ENCODE measurements at regions not wholly inside any gene's neighbourhood (a gene's known extent, or its start where the extent isn't known, plus 50 kb on each side); places are given as distances from the start of the nearest gene placed in this dataset.
"Not testable (repeated sequence)": the region's sequence is repeated elsewhere in the genome, so short reads cannot be mapped to it uniquely, and the experiment has no call there.

GRCh38 chr2:63743982-63744966, 97.4 kb upstream of the UGP2 start:
- no peak for DNase-seq
- WGBS, 5 donors: 66 to 84% (median 77%) methylated on average over 6 of the region's 6 CpGs
- no peaks in the 10 kb centered on the region for H3K27me3 ChIP-seq (replicated peaks in 1 of 7)
- no peak overlapping the region for H3K4me3 ChIP-seq
- intact Hi-C loops (cut with DNase I; ENCODE audit: low total_unique reads): no loop called here
- H3K36me3 ChIP-seq: no peaks in the 10 kb centered on the region
- peaks cover 0 to 17% (median 12%) of the 10 kb centered on the region in 8 donors for H3K9me3 ChIP-seq
- TF ChIP-seq CTCF (IDR thresholded peaks at IDR 0.05 in 8 of 11, conservative IDR thresholded peaks at IDR 0.05 in 3 of 11): no peak
- TF ChIP-seq POLR2AphosphoS5 (IDR thresholded peaks at IDR 0.05): no peak
- TF ChIP-seq POLR2A (IDR thresholded peaks at IDR 0.05): no peak
- no peak overlapping the region for H3K27ac ChIP-seq
- peaks cover 0 to 7% (median 0%) of the 10 kb centered on the region in 6 donors for H3K4me1 ChIP-seq

- H3K27ac ChIP-seq; H3K4me1 ChIP-seq; H3K27me3 ChIP-seq (replicated peaks in 1 of 7); DNase-seq; H3K4me3 ChIP-seq; H3K36me3 ChIP-seq; intact Hi-C loops (cut with DNase I; ENCODE audit: low total_unique reads): not testable (repeated sequence)
- WGBS, 5 donors: 86 to 96% (median 92%) methylated on average over 8 of the region's 8 CpGs
- H3K9me3 ChIP-seq: peaks cover 0 to 16% (median 12%) of the 10 kb centered on the region in 8 donors
These were observed 95.1 kb upstream of the UGP2 start for GRCh38 chr2:63746548-63746947.

- TF ChIP-seq CTCF (IDR thresholded peaks at IDR 0.05 in 8 of 11, conservative IDR thresholded peaks at IDR 0.05 in 3 of 11) (no peak), POLR2A (IDR thresholded peaks at IDR 0.05) (no peak), POLR2AphosphoS5 (IDR thresholded peaks at IDR 0.05) (no peak)
- WGBS, 5 donors: 92 to 99% (median 98%) methylated on average over 3 of the region's 3 CpGs
- no peak overlapping the region for H3K4me3 ChIP-seq
- no peak overlapping the region for H3K27ac ChIP-seq
- no peak for DNase-seq
- peaks cover 0 to 8% (median 0%) of the 10 kb centered on the region in 6 donors for H3K4me1 ChIP-seq
- no peaks in the 10 kb centered on the region for H3K27me3 ChIP-seq (replicated peaks in 1 of 7)
- intact Hi-C loops (cut with DNase I; ENCODE audit: low total_unique reads): no loop called here
- H3K36me3 ChIP-seq: no peaks in the 10 kb centered on the region
- peaks cover 0 to 8% (median 3%) of the 10 kb centered on the region in 8 donors for H3K9me3 ChIP-seq
These were observed 89.8 kb upstream of the UGP2 start for GRCh38 chr2:63751901-63752300.

- 64 to 79% (median 71%) methylated on average over 6 of the region's 6 CpGs for WGBS, 5 donors
- no peaks in the 10 kb centered on the region for H3K27me3 ChIP-seq (replicated peaks in 1 of 7)
- H3K4me3 ChIP-seq: no peak overlapping the region
- H3K36me3 ChIP-seq: no peaks in the 10 kb centered on the region
- intact Hi-C loops (cut with DNase I; ENCODE audit: low total_unique reads): no loop called here
- H3K27ac ChIP-seq: no peak overlapping the region
- no peak for DNase-seq
- TF ChIP-seq CTCF (IDR thresholded peaks at IDR 0.05 in 8 of 11, conservative IDR thresholded peaks at IDR 0.05 in 3 of 11) (no peak), POLR2AphosphoS5 (IDR thresholded peaks at IDR 0.05) (no peak), POLR2A (IDR thresholded peaks at IDR 0.05) (no peak)
- H3K9me3 ChIP-seq: no peaks in the 10 kb centered on the region
- H3K4me1 ChIP-seq: peaks cover 0 to 8% (median 0%) of the 10 kb centered on the region in 6 donors
These were observed 86.5 kb upstream of the UGP2 start for GRCh38 chr2:63755216-63755615.
